Cardiac muscle cell (in vitro differentiated cells and primary cell): ENCODE measurements at regions not wholly inside any gene's neighbourhood (a gene's known extent, or its start where the extent isn't known, plus 50 kb on each side); places are given as distances from the start of the nearest gene placed in this dataset.

ENCODE experiments used
- DNase-seq, 2 donors: peaks; one replicate each; pipeline versions ENCODE4 v3.0.0 to v3.0.0-alpha.2; 2010 to 2017; ENCODE audit warnings: low read depth in 1 of 2, low spot score in 1 of 2
- H3K27ac ChIP-seq: fragments of 200-600 bp; sonication (generic); 2 replicates; pipeline ENCODE4 v1.5.1; 2016
- H3K27me3 ChIP-seq: fragments of 200-600 bp; sonication (generic); 2 replicates; pipeline ENCODE4 v1.6.0; 2016; ENCODE audit warnings: control low read depth
- H3K36me3 ChIP-seq: fragments of 200-600 bp; sonication (generic); 2 replicates; pipeline ENCODE4 v1.5.1; 2016; ENCODE audit warnings: control low read depth
- H3K4me1 ChIP-seq: fragments of 200-600 bp; sonication (generic); 2 replicates; pipeline ENCODE4 v1.8.1; 2017; ENCODE audit warnings: low read depth, mild to moderate bottlenecking, mixed run types
- H3K4me3 ChIP-seq: fragments of 200-600 bp; sonication (generic); 2 replicates; pipeline ENCODE4 v1.5.1; 2016; ENCODE audit warnings: mild to moderate bottlenecking
- H3K9me3 ChIP-seq: fragments of 200-600 bp; sonication (generic); 2 replicates; pipeline ENCODE4 v1.5.1; 2017; ENCODE audit warnings: low read depth, mild to moderate bottlenecking, control low read depth
- TF ChIP-seq, protein P1 (sequence below): IDR thresholded peaks from 2 replicates; pipeline ENCODE4 v1.5.1; 2012; ENCODE audit warnings: low read depth, mild to moderate bottlenecking, low read length

DNA sequence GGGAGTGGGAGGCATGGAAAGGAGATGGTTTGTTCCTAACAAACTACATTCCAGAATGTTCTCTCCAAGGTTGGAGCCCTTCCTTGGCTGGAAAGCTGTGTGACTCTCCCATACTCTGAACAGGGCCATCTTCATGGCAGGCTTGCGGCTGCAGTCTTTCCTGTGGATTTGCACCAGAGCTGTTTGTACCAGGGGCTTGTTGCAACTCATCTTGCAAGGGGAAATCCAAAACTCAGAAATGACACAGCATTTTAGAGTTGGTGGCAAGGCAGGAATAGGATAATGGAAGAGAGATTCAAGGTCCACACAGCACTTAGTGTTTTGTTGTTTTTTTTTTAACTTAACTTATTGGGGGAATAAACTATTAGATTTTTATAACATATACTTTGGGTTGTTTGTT, 73.7 kb upstream of the ZNF516 start:
- Histone ChIP-seq H3K27ac (no peak overlapping the region), H3K4me1 (peaks cover 7% of the 10 kb centered on the region), H3K36me3 (no peaks in the 10 kb centered on the region), H3K9me3 (no peaks in the 10 kb centered on the region), H3K4me3 (no peak overlapping the region), H3K27me3 (no peaks in the 10 kb centered on the region)
- TF ChIP-seq, protein P1, sequence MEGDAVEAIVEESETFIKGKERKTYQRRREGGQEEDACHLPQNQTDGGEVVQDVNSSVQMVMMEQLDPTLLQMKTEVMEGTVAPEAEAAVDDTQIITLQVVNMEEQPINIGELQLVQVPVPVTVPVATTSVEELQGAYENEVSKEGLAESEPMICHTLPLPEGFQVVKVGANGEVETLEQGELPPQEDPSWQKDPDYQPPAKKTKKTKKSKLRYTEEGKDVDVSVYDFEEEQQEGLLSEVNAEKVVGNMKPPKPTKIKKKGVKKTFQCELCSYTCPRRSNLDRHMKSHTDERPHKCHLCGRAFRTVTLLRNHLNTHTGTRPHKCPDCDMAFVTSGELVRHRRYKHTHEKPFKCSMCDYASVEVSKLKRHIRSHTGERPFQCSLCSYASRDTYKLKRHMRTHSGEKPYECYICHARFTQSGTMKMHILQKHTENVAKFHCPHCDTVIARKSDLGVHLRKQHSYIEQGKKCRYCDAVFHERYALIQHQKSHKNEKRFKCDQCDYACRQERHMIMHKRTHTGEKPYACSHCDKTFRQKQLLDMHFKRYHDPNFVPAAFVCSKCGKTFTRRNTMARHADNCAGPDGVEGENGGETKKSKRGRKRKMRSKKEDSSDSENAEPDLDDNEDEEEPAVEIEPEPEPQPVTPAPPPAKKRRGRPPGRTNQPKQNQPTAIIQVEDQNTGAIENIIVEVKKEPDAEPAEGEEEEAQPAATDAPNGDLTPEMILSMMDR: no peak
- no peak for DNase-seq

DNA sequence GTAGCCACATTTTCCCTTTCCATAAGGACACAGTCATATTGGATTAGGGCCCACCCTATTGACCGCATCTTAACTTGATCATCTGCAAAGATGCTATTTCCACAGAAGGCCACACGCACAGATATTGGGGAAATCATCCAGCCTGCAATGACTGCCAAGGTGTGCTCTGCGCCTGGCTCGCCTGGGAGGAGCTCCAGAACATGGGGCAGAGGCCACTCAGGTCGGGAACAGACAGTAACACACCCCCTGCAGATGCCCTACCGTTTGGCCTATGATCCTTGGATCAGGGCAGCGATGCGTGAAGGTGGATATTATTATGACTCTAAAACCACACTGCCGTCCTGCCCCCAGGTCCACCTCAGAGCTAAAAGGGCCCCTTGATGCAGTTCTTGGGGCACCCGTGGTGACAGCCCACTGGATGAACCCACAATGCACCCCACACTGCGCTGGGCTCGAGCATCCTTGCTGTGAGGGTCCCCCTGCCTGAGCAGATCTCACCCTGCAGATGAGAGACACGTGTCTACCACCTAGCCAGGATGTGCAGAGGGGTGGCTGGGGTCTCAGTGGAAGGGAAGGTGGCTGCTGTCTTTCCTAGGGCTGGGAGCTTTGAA, 72.9 kb upstream of the ZNF516 start:
- no peak overlapping the region for H3K27ac ChIP-seq
- H3K4me3 ChIP-seq: no peak overlapping the region
- TF ChIP-seq, protein P1: no peak
- H3K4me1 ChIP-seq: peaks cover 7% of the 10 kb centered on the region
- DNase-seq: no peak
- H3K27me3 ChIP-seq: no peaks in the 10 kb centered on the region
- no peaks in the 10 kb centered on the region for H3K9me3 ChIP-seq
- no peaks in the 10 kb centered on the region for H3K36me3 ChIP-seq

DNA sequence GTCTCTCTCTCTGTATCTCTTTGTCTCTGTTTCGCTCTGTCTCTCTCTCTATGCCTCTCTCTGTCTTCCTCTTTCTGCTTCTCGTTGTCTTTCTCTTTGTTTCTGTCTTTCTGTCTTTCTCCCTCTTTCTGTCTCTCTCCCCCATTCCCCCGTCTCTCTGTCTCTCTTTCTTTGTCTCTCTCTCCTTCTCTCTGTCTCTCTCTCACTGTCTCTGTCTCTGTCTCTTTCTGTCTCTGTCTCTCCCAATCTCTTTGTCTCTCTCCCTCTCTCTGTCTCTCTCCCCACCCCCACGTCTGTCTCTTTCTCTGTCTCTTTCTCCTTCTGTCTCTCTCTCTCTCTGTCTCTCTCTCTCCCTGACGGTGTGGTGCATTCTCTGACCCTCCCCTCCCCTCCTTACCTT, 71.9 kb upstream of the ZNF516 start:
- H3K27ac ChIP-seq: no peak overlapping the region
- no peaks in the 10 kb centered on the region for H3K36me3 ChIP-seq
- no peak overlapping the region for H3K4me3 ChIP-seq
- H3K4me1 ChIP-seq: peaks cover 7% of the 10 kb centered on the region
- no peaks in the 10 kb centered on the region for H3K9me3 ChIP-seq
- no peaks in the 10 kb centered on the region for H3K27me3 ChIP-seq
- DNase-seq: no peak
- TF ChIP-seq, protein P1: no peak

DNA sequence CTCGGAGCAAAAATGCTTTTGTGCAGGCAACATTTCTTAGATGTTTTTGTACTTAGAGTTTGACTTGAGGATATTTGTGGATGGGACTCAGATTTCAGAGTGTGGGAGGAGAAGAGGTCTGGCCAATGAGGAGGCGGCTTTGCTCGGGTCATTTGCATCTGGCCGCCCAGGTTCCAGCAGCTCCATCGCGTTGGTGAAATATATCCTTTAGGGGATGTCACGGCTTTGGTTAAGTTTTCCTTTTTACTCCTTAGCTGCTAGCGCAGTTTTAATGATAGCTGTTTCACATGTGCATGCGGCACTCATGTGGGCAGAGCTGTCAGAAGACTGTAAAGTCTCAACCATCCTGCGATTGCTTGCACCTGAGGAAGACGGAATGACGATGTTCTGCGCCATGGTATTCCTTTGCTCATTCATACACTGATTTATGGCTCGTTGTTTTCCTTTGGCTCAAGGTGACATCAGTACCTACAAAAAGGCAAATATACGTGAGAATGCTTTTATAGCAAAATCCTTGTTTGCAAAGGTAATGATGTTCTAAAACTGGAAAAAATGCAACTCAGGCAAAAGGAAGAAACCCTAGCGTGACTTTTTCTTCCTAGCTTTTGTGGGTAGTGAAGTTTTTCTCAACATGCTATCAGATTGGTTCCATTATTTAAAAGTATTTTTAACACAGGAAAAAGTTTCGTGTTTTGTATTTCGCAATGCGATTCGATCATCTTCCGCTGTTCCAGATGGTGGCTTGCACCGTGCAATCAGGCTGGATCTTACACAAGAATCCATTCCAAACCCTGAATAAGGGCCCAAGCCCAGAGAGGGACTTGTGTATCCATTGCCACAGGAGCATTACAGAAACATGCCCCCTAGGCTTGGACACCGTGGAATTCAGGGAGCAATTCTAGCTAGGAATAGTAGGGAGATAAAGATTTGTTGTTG, 70.5 kb upstream of the ZNF516 start:
- Histone ChIP-seq H3K27me3 (no peaks in the 10 kb centered on the region), H3K9me3 (no peaks in the 10 kb centered on the region), H3K36me3 (no peaks in the 10 kb centered on the region), H3K27ac (peak overlapping the region; percentile 78), H3K4me3 (no peak overlapping the region), H3K4me1 (peaks cover 7% of the 10 kb centered on the region)
- peak; percentile 83 to 94 for DNase-seq
- TF ChIP-seq, protein P1: no peak

DNA sequence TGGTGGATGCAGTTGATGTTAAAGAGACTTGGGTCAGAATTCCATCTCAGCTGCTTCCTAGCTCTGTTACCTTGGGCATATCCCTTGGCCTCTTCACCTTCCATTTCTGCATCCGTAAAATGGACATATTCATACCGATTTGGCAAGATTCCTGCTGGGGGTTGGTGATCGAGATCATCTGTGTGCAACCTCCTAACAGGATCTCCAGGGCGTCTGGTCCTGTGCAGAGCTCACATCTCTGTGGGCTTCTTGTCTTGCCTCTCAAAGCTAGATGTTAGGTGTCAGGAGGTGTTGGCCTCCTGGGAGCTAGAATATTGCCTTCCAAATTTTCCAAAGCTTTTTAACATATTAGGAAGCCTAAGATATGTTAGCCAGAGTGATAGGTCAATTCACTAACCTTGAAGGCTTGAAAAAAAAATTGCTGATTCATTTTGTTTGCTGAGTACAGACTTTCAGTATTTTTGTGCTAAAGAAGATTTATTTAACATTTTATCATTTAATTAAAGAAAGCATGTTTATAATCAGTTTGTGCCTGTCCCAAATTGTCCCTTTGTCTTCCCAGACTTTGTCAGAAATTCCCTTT, 69.7 kb upstream of the ZNF516 start:
- no peaks in the 10 kb centered on the region for H3K27me3 ChIP-seq
- H3K36me3 ChIP-seq: no peaks in the 10 kb centered on the region
- TF ChIP-seq, protein P1: no peak
- H3K4me3 ChIP-seq: no peak overlapping the region
- H3K4me1 ChIP-seq: peaks cover 7% of the 10 kb centered on the region
- H3K9me3 ChIP-seq: no peaks in the 10 kb centered on the region
- peak overlapping the region; percentile 78 for H3K27ac ChIP-seq
- peak; percentile 16 to 20 for DNase-seq
